Cardiac muscle cell (in vitro differentiated cells and primary cell): ENCODE measurements at regions not wholly inside any gene's neighbourhood (a gene's known extent, or its start where the extent isn't known, plus 50 kb on each side); places are given as distances from the start of the nearest gene placed in this dataset.
"Not testable (repeated sequence)": the region's sequence is repeated elsewhere in the genome, so short reads cannot be mapped to it uniquely, and the experiment has no call there.

Experiments
- DNase-seq, 2 donors: peaks; one replicate each; pipeline versions ENCODE4 v3.0.0 to v3.0.0-alpha.2; 2010 to 2017; ENCODE audit warnings: low read depth in 1 of 2, low spot score in 1 of 2
- H3K27ac ChIP-seq: fragments of 200-600 bp; sonication (generic); 2 replicates; pipeline ENCODE4 v1.5.1; 2016
- H3K27me3 ChIP-seq: fragments of 200-600 bp; sonication (generic); 2 replicates; pipeline ENCODE4 v1.6.0; 2016; ENCODE audit warnings: control low read depth
- H3K36me3 ChIP-seq: fragments of 200-600 bp; sonication (generic); 2 replicates; pipeline ENCODE4 v1.5.1; 2016; ENCODE audit warnings: control low read depth
- H3K4me1 ChIP-seq: fragments of 200-600 bp; sonication (generic); 2 replicates; pipeline ENCODE4 v1.8.1; 2017; ENCODE audit warnings: low read depth, mild to moderate bottlenecking, mixed run types
- H3K4me3 ChIP-seq: fragments of 200-600 bp; sonication (generic); 2 replicates; pipeline ENCODE4 v1.5.1; 2016; ENCODE audit warnings: mild to moderate bottlenecking
- H3K9me3 ChIP-seq: fragments of 200-600 bp; sonication (generic); 2 replicates; pipeline ENCODE4 v1.5.1; 2017; ENCODE audit warnings: low read depth, mild to moderate bottlenecking, control low read depth
- TF ChIP-seq, protein P1 (sequence below): IDR thresholded peaks from 2 replicates; pipeline ENCODE4 v1.5.1; 2012; ENCODE audit warnings: low read depth, mild to moderate bottlenecking, low read length

DNA sequence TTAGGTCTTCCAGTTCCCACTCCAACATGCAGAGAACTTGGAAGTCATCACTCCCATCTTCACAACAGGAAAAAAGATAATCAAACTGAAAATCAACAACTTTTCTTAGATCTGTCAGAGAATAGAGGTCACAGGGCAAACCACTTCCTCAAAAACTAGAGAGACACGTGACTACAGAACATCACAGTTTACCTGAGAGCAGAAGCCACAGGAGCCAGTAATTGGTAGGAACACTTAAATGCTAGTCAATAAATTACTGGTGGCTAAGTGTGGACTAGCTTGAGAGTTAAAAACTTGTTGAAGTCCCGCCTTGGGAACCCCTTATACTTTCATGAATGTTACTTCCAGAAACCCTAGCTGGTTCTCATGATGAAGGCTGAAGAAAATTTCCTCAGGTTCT, 81.1 kb downstream of the THSD1 start:
- not testable (repeated sequence) for H3K36me3 ChIP-seq, H3K9me3 ChIP-seq, H3K27me3 ChIP-seq, DNase-seq, H3K27ac ChIP-seq, H3K4me3 ChIP-seq, H3K4me1 ChIP-seq

- no peak for DNase-seq
- no peaks in the 10 kb centered on the region for H3K27me3 ChIP-seq
- no peaks in the 10 kb centered on the region for H3K36me3 ChIP-seq
- no peak overlapping the region for H3K4me3 ChIP-seq
- TF ChIP-seq, protein P1, sequence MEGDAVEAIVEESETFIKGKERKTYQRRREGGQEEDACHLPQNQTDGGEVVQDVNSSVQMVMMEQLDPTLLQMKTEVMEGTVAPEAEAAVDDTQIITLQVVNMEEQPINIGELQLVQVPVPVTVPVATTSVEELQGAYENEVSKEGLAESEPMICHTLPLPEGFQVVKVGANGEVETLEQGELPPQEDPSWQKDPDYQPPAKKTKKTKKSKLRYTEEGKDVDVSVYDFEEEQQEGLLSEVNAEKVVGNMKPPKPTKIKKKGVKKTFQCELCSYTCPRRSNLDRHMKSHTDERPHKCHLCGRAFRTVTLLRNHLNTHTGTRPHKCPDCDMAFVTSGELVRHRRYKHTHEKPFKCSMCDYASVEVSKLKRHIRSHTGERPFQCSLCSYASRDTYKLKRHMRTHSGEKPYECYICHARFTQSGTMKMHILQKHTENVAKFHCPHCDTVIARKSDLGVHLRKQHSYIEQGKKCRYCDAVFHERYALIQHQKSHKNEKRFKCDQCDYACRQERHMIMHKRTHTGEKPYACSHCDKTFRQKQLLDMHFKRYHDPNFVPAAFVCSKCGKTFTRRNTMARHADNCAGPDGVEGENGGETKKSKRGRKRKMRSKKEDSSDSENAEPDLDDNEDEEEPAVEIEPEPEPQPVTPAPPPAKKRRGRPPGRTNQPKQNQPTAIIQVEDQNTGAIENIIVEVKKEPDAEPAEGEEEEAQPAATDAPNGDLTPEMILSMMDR: no peak
- no peaks in the 10 kb centered on the region for H3K9me3 ChIP-seq
- H3K27ac ChIP-seq: no peak overlapping the region
- H3K4me1 ChIP-seq: no peaks in the 10 kb centered on the region
Measured at GRCh38 chr13:52319876-52320275, 86.1 kb downstream of the THSD1 start.

DNA sequence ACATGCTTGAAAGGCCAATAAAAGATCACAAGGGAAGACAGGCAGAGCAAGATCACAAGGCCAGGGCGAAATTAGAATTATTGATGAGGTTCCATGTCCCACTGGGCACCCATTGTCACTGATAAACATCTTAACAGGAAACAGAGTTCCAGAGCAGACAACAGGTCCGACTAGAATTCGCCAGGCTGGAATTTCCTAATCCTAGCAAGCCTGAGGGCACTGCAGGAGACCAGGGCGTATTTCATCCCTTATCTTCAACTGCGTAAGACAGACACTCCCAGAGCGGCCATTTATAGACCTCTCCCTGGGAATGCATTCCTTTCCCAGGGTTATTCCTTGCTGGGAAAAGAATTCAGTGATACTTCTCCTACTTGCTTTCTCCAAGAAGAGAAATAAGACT, 96.1 kb downstream of the THSD1 start:
- not testable (repeated sequence) for H3K27me3 ChIP-seq, DNase-seq, H3K36me3 ChIP-seq, H3K9me3 ChIP-seq, H3K4me1 ChIP-seq, H3K4me3 ChIP-seq, H3K27ac ChIP-seq

DNA sequence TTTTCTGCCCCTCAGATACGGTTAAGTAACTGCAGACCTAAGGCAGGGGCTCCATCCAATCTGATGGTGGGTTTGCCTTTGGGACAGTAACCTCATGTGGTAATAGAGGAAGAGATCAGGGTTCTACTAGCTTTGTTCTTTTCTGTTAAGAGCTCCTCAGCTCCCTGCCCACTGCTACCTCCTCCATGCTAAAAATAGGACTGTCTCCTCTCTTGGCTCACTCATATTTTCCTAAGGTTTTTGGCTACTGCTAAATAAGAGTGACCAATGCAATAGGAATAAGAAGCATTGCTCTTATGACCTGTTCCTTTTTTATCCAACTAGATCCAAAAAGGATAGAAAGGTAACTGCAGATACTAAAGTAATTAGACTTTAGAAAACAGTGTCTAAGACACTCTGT, 99.6 kb downstream of the THSD1 start:
- not testable (repeated sequence) for H3K4me3 ChIP-seq, H3K9me3 ChIP-seq, DNase-seq, H3K36me3 ChIP-seq, H3K27me3 ChIP-seq, H3K4me1 ChIP-seq, H3K27ac ChIP-seq

- not testable (repeated sequence) for H3K9me3 ChIP-seq, H3K36me3 ChIP-seq, DNase-seq, H3K4me3 ChIP-seq, H3K27ac ChIP-seq, H3K27me3 ChIP-seq, H3K4me1 ChIP-seq
Measured at GRCh38 chr13:52303098-52303497, 102.9 kb downstream of the THSD1 start.

DNA sequence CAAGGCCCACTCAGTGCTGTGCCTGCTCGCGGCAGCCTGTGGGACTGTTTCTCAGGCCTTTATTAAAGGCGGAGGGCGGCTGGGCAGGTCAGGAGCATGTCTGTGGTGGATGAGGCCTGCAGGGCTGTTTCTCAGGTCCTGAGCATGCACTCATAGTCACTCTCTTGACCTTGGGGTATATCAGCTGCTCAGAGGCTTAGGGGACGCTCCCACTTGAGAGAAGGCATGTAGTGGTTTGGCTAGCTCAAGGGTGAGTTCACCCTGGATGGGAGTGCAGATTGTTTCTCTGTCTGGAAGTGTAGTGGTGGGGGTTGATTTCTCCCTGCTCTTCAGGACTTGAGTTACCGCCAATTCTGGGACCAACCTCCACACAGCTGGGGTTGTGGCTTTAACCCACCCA, 103.3 kb downstream of the THSD1 start:
- not testable (repeated sequence) for H3K9me3 ChIP-seq, H3K4me3 ChIP-seq, H3K4me1 ChIP-seq, DNase-seq, H3K27ac ChIP-seq, H3K36me3 ChIP-seq, H3K27me3 ChIP-seq

DNA sequence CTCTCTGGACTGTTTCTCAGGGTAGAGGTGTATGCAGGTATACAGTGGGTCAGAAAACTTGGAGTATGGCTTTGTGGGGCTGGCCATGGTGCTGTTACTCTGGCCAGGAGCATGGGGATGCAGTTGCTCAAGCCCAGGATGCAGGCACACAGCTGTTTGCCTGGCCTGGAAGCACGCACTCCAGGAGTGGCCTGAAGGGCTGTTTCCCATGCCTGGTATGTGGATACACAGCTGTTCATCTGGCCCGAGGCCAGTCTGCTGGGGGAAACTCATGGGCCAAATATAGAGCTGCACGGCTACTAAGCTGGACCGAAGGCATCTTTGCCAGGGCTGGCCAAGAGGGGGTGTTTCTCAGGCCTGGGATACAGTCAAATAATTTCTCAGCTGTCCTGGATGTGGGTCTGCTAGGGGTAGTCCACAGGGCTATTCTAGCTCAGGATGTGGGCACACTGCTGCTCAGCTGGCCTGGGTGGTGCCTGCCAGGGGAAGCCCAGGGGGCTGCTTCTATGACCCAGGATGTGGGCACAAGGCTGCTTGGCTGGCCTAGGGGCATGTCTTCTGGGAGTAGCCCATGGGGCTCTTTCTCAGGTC, 104.1 kb downstream of the THSD1 start:
- H3K4me3 ChIP-seq, H3K36me3 ChIP-seq, H3K4me1 ChIP-seq, H3K9me3 ChIP-seq, H3K27ac ChIP-seq, H3K27me3 ChIP-seq, DNase-seq: not testable (repeated sequence)

GRCh38 chr13:52298079-52298661, 107.8 kb downstream of the THSD1 start:
- not testable (repeated sequence) for H3K27ac ChIP-seq, H3K36me3 ChIP-seq, H3K27me3 ChIP-seq, H3K4me1 ChIP-seq, H3K4me3 ChIP-seq, H3K9me3 ChIP-seq, DNase-seq

DNA sequence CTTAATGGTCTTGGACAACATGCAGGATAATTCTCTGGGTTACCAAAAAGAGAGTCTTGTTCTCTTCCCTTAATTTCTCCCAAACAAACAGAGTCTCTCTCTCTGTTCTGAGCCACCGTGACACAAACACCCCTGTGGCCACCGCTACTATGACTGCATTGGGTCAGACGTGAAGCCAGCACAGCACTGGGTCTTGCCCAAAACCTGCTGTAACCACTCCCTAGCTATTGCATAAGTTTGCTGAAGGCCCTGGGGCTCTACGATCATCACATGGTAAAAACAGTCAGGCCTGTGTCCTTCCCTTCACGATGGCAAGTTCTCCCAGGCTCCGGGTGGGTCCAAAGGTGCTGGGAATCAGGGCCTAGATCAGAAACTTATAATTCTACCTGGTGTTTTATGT, 117.1 kb downstream of the THSD1 start:
- not testable (repeated sequence) for H3K4me3 ChIP-seq, DNase-seq, H3K36me3 ChIP-seq, H3K9me3 ChIP-seq, H3K27me3 ChIP-seq, H3K4me1 ChIP-seq, H3K27ac ChIP-seq

GRCh38 chr13:52281387-52281786, 122.0 kb upstream of the NEK3 start:
- not testable (repeated sequence) for H3K4me1 ChIP-seq, H3K4me3 ChIP-seq, DNase-seq, H3K27me3 ChIP-seq, H3K36me3 ChIP-seq, H3K9me3 ChIP-seq, H3K27ac ChIP-seq

DNA sequence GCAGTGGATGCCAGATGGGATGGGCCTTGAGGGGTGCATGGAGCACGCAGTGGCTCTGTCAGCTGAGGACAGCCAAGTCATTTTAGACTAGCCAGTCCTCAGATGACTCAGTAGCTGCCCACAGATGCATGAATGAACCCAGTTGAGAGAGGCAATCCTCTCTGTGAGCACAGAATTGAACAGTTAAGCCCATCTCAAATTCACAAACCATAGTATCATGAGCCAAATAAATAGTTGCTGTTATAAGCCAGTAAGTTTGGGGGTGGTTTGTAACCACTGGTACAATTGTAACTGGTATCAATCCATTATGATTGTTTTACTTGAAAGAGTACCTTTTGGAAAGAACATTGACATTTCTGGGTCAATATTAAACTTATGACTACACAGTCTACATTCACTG, 120.0 kb upstream of the NEK3 start:
- H3K9me3 ChIP-seq, H3K4me3 ChIP-seq, H3K27me3 ChIP-seq, DNase-seq, H3K4me1 ChIP-seq, H3K36me3 ChIP-seq, H3K27ac ChIP-seq: not testable (repeated sequence)

GRCh38 chr13:52254299-52254698, 94.9 kb upstream of the NEK3 start:
- not testable (repeated sequence) for H3K27ac ChIP-seq, DNase-seq, H3K4me1 ChIP-seq, H3K27me3 ChIP-seq, H3K36me3 ChIP-seq, H3K4me3 ChIP-seq, H3K9me3 ChIP-seq

DNA sequence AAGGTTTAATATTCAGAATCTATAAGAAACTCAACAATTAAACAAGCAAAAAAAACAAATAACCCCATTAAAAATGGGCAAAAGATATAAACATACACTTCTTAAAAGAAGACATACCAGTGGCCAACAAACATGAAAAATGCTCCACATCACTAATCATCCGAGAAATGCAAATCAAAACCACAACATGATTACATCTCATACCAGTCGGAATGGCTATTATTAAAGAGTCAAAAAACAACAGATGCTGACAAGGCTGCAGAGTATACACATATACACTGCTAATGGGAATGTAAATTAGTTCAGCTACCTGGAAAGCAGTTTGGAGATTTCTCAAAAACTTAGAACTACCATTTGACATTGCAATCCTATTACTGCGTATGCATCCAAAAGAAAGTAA, 81.4 kb upstream of the NEK3 start:
- not testable (repeated sequence) for H3K9me3 ChIP-seq, H3K36me3 ChIP-seq, H3K4me3 ChIP-seq, H3K4me1 ChIP-seq, DNase-seq, H3K27ac ChIP-seq, H3K27me3 ChIP-seq
